GM06990 (cell line): ENCODE measurements at regions not wholly inside any gene's neighbourhood (a gene's known extent, or its start where the extent isn't known, plus 50 kb on each side); places are given as distances from the start of the nearest gene placed in this dataset.

Source experiments
- DNase-seq: peaks from one replicate; pipeline ENCODE4 v3.0.0-alpha.2; 2011; ENCODE audit not compliant: insufficient read length; ENCODE audit errors: extremely low read depth
- H3K27me3 ChIP-seq: replicated peaks from 2 replicates; pipeline ENCODE4 v1.6.0; 2011; ENCODE audit warnings: low read length; ENCODE audit not compliant: control insufficient read depth, insufficient read depth
- H3K36me3 ChIP-seq: 2 replicates; pipeline ENCODE4 v1.5.1; 2011; ENCODE audit warnings: low read length; ENCODE audit not compliant: control insufficient read depth, insufficient read depth
- H3K4me3 ChIP-seq: replicated peaks from 2 replicates; pipeline ENCODE4 v1.5.1; 2011; ENCODE audit warnings: low read depth, mild to moderate bottlenecking, control low read depth, low read length
- TF ChIP-seq, protein P1 (sequence below): IDR thresholded peaks from 2 replicates; pipeline ENCODE4 v1.5.1; 2011; ENCODE audit warnings: low read length, control low read depth, mild to moderate bottlenecking, inconsistent platforms; ENCODE audit not compliant: insufficient read depth, poor library complexity, severe bottlenecking

DNA sequence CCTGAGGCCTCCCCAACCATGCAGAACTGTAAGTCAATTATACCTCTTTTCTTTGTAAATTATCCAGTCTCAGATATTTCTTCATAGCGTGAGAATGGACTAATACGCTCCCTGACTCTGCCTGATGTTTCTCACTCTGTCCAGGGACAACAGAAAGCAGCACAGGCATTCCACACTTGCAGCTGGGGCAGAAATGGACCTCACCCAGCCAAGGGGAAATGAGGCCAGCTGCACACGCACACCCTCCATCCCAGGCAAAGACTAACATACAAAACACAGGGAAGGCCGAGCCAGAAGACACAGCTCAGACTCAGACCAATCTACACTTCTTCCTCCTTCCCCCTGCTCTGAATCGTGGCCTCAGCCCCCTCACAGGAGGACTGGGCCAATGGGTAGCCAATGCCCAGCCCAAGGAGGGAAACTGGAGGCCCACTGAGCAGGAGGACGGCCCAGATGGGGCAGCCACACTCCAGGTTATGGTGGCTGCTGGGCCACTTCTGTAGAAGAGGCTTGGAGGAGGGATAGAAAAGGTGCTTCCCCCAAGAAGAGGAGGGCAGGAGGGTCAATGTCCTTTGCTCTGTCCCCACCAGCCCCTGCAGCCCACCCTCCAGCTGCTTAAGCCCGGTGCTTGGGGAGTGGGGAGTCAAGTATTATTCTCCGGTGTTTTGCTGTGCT lies 228.4 kb downstream of the NPHP4 start:
- TF ChIP-seq, protein P1, sequence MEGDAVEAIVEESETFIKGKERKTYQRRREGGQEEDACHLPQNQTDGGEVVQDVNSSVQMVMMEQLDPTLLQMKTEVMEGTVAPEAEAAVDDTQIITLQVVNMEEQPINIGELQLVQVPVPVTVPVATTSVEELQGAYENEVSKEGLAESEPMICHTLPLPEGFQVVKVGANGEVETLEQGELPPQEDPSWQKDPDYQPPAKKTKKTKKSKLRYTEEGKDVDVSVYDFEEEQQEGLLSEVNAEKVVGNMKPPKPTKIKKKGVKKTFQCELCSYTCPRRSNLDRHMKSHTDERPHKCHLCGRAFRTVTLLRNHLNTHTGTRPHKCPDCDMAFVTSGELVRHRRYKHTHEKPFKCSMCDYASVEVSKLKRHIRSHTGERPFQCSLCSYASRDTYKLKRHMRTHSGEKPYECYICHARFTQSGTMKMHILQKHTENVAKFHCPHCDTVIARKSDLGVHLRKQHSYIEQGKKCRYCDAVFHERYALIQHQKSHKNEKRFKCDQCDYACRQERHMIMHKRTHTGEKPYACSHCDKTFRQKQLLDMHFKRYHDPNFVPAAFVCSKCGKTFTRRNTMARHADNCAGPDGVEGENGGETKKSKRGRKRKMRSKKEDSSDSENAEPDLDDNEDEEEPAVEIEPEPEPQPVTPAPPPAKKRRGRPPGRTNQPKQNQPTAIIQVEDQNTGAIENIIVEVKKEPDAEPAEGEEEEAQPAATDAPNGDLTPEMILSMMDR: no peak
- no peaks in the 10 kb centered on the region for H3K36me3 ChIP-seq
- no peaks in the 10 kb centered on the region; the same call in 1 of the 2 replicates for H3K27me3 ChIP-seq
- no peak for DNase-seq
- H3K4me3 ChIP-seq: no peak overlapping the region

DNA sequence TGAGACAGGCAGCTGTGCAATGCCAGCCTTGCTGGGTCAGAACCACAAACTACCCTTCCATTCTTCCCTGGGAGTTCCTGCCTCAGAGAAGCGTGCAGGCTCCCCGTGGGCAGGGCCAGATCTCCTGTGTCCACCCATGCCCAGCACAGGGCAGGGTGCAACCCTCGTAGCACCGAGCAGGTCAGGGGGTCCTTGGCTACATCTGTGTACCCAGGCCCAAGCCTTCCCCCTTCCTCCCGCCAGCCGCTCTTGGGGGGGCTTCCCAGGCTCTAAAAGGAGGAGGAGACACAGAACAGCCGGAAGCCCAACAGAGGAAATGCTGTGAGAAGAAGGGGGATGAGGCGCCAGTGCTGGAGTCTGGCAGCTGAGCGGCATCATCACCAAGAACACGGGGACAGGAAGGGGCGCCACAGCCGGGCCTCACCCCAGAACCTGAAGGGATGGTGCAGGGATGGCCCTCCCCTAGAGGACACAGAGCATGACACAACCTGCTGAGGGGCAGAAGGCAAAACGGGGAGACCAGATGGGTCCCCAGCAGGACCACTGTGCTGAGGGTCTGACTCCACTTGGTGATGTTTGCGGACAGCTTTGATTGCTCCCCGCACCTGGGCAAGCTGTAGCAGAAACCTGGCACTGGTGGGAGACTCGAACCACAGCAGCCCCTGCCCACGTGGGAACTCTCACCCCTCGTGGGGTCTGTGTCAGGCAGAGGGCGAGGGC lies 233.2 kb downstream of the NPHP4 start:
- DNase-seq: no peak

DNA sequence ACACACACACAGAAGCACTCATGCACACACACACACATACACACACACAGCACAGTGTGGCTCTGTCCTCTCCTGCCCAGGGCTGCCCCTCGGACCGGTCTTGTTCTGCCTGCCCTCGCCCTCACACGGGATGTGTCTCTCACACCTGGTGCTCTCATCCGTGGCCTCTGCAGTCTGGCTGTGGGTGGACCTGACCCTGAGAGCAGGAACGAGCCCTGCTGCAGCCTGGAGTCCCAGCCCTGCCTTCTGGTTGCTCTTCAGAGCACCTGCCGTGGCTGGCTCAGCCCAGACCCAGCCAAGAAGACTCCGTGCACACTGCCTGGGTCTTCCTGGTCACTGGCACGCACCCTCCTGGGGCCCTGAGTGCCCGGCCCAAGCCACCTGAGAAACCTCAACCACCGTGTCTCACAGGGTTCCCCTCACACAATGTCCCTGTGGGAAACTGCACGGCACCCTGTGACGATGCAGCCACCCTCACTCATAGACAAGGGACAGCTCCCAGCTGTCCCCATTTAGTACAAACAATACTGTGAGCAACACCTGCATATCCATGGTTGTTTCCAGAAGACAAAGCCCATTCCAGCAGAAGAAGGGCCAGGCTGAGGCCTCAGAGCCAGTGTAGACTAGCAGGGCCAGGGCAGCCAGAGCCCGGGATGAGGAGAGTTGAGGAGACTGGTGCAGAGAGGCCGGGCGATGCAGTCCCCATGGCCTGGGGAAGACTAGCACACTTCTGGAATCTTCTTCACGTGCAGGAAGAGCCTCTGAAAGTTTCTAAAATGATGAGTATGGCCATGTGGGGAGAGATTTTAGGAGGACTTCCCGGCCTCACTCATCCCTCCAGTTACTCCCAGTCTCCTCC lies 234.0 kb downstream of the NPHP4 start:
- Histone ChIP-seq H3K4me3 (no peak overlapping the region), H3K36me3 (no peaks in the 10 kb centered on the region), H3K27me3 (no peaks in the 10 kb centered on the region; the same call in 1 of the 2 replicates)
- TF ChIP-seq, protein P1: no peak
- no peak for DNase-seq

More for the DNA sequence above, 233.2 kb downstream of the NPHP4 start:
- H3K36me3 ChIP-seq: no peaks in the 10 kb centered on the region
- H3K27me3 ChIP-seq: no peaks in the 10 kb centered on the region; the same call in 1 of the 2 replicates
- TF ChIP-seq, protein P1: no peak
- no peak overlapping the region for H3K4me3 ChIP-seq

DNA sequence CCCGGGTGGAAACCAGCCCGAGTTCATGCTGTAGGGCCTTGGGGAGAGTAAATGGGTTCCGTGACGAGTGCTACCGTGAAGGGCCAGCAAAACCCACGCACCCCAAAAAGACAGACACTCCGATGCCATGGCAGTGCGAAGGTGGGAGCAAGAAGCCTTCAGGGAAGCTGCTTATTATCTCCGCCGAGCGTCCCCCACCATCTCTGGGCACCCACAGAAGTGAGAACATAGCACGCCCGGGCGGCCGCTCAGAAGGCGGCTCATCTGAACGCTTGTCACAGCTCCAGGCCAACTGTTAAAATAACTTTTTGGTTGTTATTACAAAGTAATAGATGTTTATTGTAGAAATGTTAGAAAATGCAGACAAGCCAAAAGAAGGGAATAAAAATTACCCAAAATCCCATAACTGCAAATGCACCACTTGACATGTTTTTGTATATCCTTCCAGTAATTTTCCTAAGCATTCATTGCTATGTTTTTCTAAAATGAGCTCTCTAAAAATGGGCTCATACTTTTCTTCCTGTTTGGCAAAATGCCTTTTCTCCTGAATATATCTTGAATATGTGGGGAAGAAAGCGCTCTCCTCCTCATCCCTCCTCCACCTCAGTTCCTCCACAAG lies 234.9 kb downstream of the NPHP4 start:
- DNase-seq: no peak
- TF ChIP-seq, protein P1: no peak
- Histone ChIP-seq H3K27me3 (no peaks in the 10 kb centered on the region; the same call in 1 of the 2 replicates), H3K4me3 (no peak overlapping the region), H3K36me3 (no peaks in the 10 kb centered on the region)

DNA sequence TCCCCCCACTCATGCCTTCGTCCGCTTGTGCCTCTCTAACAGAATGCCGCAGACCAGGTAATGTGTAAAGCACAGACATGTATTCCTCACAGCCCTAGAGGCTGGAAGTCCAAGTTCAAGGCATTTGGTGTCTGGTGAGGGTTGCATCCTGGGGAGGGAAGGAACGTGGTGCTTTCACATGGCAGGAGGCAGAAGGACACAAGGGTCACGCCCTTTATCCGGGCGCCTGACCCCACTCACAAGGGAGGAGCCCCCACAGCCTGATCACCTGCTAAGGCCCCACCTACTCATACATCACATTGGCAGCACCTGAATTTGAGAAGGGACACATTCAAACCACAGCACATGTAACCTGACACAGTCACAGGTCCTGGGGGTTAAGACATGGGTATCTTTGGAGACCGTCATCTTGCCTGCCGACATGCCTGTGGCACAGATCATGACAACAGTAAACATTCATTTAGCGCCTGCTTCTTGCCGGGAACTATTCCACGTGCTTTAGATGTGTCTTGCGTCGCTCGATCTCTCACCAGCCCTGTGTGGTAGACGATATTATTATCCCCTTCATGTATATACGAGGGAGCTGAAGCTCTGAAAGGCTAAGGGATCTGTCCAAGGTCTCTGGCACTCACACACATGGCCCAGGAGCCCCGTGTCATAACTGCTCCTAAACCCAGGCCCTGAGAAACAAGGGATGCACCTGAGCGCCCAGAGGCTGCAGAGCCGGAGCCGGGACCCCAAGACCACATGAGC lies 235.6 kb downstream of the NPHP4 start:
- no peaks in the 10 kb centered on the region; the same call in 1 of the 2 replicates for H3K27me3 ChIP-seq
- no peak for DNase-seq

More for the DNA sequence above, 235.6 kb downstream of the NPHP4 start:
- no peak overlapping the region for H3K4me3 ChIP-seq
- H3K36me3 ChIP-seq: no peaks in the 10 kb centered on the region
- TF ChIP-seq, protein P1: no peak
